GM12891 (cell line): ENCODE measurements at regions not wholly inside any gene's neighbourhood (a gene's known extent, or its start where the extent isn't known, plus 50 kb on each side); places are given as distances from the start of the nearest gene placed in this dataset.

ENCODE experiments used
- DNase-seq: peaks from one replicate; pipeline ENCODE4 v3.0.0; 2011; ENCODE audit warnings: low spot score; ENCODE audit not compliant: insufficient read length
- FAIRE-seq: peaks from 2 replicates; lab custom pipeline; 2011; peaks lifted over from hg19 to GRCh38; lab: Jason Lieb, UNC
- PAX5 ChIP-seq: IDR thresholded peaks from 2 replicates; pipeline ENCODE4 v1.6.1; 2011; ENCODE audit warnings: low read length, moderate library complexity, mild to moderate bottlenecking; ENCODE audit not compliant: insufficient read depth, severe bottlenecking
- POLR2A ChIP-seq: IDR thresholded peaks from 2 replicates; pipeline ENCODE4 v1.6.1; 2011; ENCODE audit warnings: low read depth, low read length, control low read depth
- POLR2AphosphoS5 ChIP-seq: IDR thresholded peaks from 2 replicates; pipeline ENCODE4 v1.6.1; 2011; ENCODE audit warnings: low read depth, low read length, control low read depth
- POU2F2 ChIP-seq: IDR thresholded peaks from 2 replicates; pipeline ENCODE4 v1.6.1; 2011; ENCODE audit warnings: low read depth, mild to moderate bottlenecking, control low read depth, low read length, moderate library complexity
- SPI1 ChIP-seq: IDR thresholded peaks from 2 replicates; pipeline ENCODE4 v1.6.1; 2011; ENCODE audit warnings: low read depth, low read length, control low read depth
- TAF1 ChIP-seq: IDR thresholded peaks from 2 replicates; pipeline ENCODE4 v1.6.1; 2011; ENCODE audit warnings: low read depth, low read length, control low read depth

DNA sequence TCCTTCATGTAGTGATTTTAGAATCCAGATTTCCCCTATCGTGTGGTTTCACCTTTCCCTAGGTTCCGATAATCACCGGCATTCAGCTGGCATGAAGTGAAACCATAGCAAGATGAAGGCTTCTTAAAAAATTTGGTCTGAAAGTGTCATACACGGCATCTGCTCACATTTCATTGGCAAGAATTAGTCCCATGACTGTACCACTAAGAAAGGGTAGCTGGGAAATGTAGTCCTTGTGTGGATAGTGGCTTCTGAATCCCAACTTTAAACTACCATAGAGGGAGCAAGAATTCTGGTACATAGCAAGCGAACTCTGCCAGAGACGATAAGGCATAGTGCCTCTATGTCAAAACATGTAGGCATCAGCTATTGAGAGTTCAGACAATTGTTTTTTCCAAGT lies 360.1 kb upstream of the TBX3 start:
- no peak for DNase-seq
- FAIRE-seq, result no peak
- no peak for TF ChIP-seq SPI1
- TF ChIP-seq TAF1, result no peak
- no peak for TF ChIP-seq POU2F2
- no peak for TF ChIP-seq POLR2A
- no peak for TF ChIP-seq PAX5
- TF ChIP-seq POLR2AphosphoS5, result no peak

DNA sequence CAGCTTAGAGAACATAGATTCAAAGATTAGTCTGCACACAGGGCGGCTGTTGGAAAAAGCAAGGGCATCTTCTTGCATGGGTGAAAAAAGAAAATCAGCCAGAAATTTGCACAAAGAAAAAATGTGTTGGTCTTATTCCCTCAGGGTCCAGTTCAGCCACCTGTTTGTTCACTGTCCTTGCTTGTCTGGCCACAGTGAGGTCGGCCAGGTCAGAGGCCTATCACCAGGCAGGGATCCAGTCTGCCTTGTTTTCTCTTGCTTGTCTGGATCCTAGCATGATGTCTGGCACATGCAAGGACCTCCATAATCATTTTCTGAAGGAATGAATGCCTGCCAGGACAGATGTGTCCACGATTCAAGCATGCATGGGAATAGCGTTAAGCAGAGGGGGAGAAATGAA lies 359.1 kb upstream of the TBX3 start:
- no peak for FAIRE-seq
- TF ChIP-seq POLR2AphosphoS5 (no peak), SPI1 (no peak)
- DNase-seq, result no peak

- TF ChIP-seq PAX5 (no peak), SPI1 (no peak), POU2F2 (no peak), POLR2AphosphoS5 (no peak), TAF1 (no peak), POLR2A (no peak)
- FAIRE-seq (no peak), DNase-seq (no peak)
Observed at GRCh38 chr12:115042341-115042740, 358.4 kb upstream of the TBX3 start.

- no peak for TF ChIP-seq TAF1
- no peak for TF ChIP-seq POLR2AphosphoS5
- no peak for TF ChIP-seq PAX5
- TF ChIP-seq SPI1, result no peak
- no peak for TF ChIP-seq POU2F2
- DNase-seq, result no peak
- FAIRE-seq, result no peak
Observed at GRCh38 chr12:115037830-115038229, 353.9 kb upstream of the TBX3 start.

DNA sequence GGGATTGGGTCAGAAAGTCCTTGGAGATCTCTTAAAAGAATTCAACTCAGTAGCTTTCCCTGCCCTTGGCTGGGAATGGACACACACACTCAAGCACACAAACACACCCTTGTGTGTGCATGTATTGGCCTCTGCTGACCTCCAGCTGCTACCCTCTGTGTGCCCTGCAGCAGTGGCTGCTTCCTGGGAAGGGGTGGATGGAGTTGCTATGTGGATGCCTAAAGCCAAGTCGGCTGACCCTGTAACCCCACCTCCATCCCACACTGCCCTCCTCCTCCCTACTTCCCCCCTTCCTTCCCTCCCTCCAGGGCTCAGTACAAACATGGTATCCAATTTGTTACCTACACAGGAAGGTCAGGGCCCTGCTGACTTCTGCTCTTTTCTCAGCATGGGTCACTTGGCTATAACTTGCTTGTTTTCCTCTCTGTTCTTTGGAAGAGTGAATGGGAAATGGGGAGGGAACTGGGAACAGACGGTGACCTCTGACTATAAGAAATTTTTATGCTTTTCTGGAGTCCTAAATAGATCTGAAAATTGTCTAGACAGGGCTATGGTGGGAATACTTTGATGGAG lies 351.6 kb upstream of the TBX3 start:
- no peak for FAIRE-seq
- no peak for DNase-seq
- TF ChIP-seq PAX5, result no peak
- TF ChIP-seq POLR2A, result no peak
- no peak for TF ChIP-seq POU2F2
- no peak for TF ChIP-seq POLR2AphosphoS5
- TF ChIP-seq SPI1, result no peak
- no peak for TF ChIP-seq TAF1

DNA sequence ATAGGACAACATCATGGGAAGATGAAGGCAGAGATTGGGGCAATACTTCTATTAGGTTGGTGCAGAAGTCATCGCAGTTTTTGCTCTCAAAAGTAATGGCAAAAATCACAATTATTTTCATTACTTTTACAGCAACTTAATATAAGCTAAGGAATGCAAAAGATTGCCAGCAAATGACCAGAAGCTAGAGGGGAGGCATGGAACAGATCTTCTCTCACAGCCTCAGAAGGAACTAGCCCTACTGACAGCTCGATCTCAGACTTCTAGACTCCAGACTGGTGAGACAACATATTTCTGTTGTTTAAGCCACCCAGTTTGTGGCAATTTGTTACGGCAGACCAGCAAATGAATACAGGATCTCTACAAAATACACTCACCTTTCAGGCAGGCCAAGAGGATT lies 348.5 kb upstream of the TBX3 start:
- TF ChIP-seq POLR2AphosphoS5 (no peak), POLR2A (no peak)

DNA sequence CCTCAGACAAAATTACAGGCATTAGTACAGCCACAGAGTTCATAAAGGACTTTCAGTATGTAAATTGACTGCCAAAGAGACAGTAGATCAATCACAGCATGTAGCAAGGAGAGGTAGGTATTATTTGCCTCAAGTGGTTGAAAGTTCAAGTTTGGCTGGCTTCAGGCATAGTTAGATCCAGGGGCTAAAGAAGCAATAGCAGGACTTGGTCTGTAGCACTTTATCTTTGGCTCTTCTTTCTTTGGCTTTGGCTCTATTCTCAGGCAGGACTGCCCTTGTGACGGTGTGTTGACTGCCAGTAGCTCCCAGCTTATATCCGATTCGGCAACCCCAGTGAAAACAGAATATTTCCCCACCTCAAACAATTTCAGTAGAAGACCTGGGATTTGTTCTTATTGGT lies 346.0 kb upstream of the TBX3 start:
- TF ChIP-seq SPI1 (no peak), POLR2A (no peak), POLR2AphosphoS5 (no peak), POU2F2 (no peak), PAX5 (no peak), TAF1 (no peak)
- FAIRE-seq (no peak), DNase-seq (no peak)

More for the DNA sequence above, 348.5 kb upstream of the TBX3 start:
- no peak for DNase-seq
- FAIRE-seq, result no peak

DNA sequence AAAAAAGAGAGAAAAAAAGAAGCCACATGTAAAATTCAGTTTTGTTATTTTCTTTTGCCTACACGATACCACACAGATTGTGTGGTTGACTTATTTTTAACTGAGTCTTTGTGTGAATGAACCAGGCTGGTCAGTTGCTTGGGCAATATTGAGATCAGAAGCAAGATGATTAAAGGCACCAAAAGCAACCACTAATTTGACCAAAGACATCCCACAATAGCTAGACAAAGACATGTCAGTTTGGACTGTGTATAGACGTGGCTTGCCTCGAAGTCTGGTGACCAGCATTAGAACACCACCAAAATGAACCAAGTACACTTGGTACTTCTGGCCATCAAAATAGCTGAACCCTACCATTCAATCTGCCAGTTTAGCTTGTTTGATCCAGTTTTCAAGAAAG lies 340.6 kb upstream of the TBX3 start:
- DNase-seq (no peak), FAIRE-seq (no peak)
- TF ChIP-seq POLR2A (no peak), POLR2AphosphoS5 (no peak), SPI1 (no peak), PAX5 (no peak), POU2F2 (no peak), TAF1 (no peak)

DNA sequence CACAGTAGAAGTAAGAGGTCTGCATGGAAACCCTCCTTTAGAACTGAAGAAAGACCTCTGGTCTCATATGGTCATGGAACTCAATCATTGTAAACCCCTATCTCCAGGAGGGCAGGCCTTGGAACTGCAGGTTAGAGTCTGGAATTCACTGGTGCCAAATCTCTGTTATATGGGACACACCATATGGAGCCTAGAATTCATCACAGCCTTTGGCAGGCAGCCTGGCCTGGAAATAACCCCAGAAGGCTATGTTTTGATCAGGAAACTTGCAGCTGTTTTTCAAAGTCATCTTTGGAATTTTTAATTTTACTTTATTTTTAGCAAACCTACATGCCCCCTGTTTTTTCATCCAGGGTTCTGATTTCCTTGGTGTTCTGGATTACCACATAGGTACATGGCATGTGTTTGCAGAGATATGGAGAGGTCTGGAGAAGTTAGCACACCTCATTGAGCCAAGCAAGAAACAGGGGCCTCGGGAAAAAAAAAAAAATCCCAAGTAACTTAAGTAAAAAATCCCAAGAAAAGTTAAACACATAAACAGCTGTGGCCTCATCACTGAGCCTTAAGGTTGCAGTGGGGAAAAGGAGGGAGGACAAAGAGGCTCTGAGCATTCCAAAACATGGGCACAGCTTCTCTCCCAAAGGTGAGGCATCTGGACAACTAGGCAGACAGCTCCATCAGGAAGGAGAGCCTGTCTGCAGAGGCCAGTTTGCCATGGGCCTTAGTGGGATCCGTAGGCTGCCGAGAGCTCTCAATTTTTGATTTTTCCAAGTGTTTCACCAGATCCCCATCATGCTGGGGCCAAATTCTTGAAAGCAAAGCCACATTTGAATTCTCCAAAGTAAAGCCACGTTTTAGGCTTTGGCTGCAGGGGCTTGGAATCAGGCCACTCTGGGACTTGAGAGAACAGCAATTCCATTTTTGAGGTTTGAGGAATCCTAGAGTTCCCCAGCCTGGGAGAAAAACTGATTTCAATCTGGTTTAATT lies 339.6 kb upstream of the TBX3 start:
- FAIRE-seq (no peak), DNase-seq (no peak)
- TF ChIP-seq POU2F2, result no peak
- TF ChIP-seq SPI1, result no peak
- no peak for TF ChIP-seq POLR2AphosphoS5
- TF ChIP-seq PAX5, result no peak
- no peak for TF ChIP-seq TAF1

DNA sequence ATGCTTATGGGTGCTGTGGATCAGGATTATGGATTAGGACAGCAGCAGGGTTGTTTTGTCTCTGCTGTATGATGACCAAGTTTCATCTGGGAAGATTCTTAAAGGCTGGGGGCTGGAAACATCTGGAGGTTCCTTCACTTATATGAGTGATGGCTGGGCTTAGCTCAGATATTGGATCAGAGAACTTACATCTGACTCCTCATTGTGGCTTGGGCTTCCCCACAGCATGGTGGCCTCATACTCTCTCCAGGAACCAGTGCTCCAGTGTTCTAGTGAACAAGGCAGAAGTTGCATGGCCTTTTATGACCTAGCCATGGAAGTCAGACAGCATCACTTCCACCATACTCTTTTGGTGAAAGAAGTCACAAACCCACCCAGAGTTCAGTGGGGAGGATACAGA lies 336.1 kb upstream of the TBX3 start:
- no peak for FAIRE-seq
- TF ChIP-seq PAX5, result no peak
- no peak for TF ChIP-seq POU2F2
- no peak for TF ChIP-seq POLR2AphosphoS5
- TF ChIP-seq SPI1, result no peak
- TF ChIP-seq POLR2A, result no peak
- TF ChIP-seq TAF1, result no peak
- DNase-seq, result no peak
